Lower leg skin (tissue), 4 donors: ENCODE measurements at regions not wholly inside any gene's neighbourhood (a gene's known extent, or its start where the extent isn't known, plus 50 kb on each side); places are given as distances from the start of the nearest gene placed in this dataset.

ENCODE experiments used
- DNase-seq, 2 donors: peaks; one replicate each; pipeline ENCODE4 v3.0.0-alpha.2; 2019; ENCODE audit warnings: low spot score in 2 of 2
- H3K4me3 ChIP-seq: fragments of 200-600 bp; sonication (generic); 2 replicates; pipeline ENCODE4 v1.5.1; 2017; ENCODE audit warnings: mild to moderate bottlenecking, low read depth; ENCODE audit not compliant: poor library complexity, severe bottlenecking
- POLR2A ChIP-seq, 2 donors: fragments of 450-650 bp; IDR thresholded peaks; one replicate each; pipeline ENCODE4 v1.6.1; 2016 to 2017; ENCODE audit warnings: antibody characterized with exemption in 2 of 2, mild to moderate bottlenecking in 1 of 2, moderate library complexity in 1 of 2
- WGBS, 2 donors: methylation state at CpG; one replicate each; pipeline ENCODE4 v1.1.5; 2018; 5-methylcytosine and 5-hydroxymethylcytosine counted together
- intact Hi-C: fragments of 100-400 bp; cut with DNase I; formaldehyde crosslinking; loops from one replicate; pipeline ENCODE4 v1.15.0; 2023; ENCODE audit warnings: low total_unique reads
- TF ChIP-seq, protein P1 (sequence below), 3 donors: fragments of 450-650 bp; IDR thresholded peaks; one replicate each; pipeline ENCODE4 v1.5.1; 2016; ENCODE audit warnings: antibody characterized with exemption in 3 of 3, mild to moderate bottlenecking in 3 of 3, moderate library complexity in 2 of 3

DNA sequence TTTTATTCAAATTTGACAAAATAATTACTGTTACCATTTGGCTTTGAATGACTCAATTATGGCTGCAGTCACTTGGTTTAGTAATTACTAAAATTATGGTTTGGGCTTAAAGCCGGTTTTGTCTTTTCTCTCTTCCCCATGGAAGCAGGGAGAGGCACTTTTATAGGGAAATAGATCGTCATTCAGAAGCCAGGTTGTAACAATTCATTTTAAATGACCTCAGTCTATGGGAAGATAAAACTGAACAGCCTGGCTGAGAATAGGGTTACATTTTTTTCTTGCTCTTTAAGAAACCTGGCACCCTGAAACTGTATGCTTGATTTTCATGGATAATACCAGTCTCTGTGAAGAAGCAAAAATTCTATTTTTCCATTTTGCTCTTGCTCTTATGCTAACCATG lies 169.8 kb downstream of the SMC2 start:
- no peak overlapping the region for H3K4me3 ChIP-seq
- TF ChIP-seq POLR2A (IDR thresholded peaks at IDR 0.05), result no peak
- TF ChIP-seq, protein P1, sequence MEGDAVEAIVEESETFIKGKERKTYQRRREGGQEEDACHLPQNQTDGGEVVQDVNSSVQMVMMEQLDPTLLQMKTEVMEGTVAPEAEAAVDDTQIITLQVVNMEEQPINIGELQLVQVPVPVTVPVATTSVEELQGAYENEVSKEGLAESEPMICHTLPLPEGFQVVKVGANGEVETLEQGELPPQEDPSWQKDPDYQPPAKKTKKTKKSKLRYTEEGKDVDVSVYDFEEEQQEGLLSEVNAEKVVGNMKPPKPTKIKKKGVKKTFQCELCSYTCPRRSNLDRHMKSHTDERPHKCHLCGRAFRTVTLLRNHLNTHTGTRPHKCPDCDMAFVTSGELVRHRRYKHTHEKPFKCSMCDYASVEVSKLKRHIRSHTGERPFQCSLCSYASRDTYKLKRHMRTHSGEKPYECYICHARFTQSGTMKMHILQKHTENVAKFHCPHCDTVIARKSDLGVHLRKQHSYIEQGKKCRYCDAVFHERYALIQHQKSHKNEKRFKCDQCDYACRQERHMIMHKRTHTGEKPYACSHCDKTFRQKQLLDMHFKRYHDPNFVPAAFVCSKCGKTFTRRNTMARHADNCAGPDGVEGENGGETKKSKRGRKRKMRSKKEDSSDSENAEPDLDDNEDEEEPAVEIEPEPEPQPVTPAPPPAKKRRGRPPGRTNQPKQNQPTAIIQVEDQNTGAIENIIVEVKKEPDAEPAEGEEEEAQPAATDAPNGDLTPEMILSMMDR (IDR thresholded peaks at IDR 0.05), result no peak
- WGBS, 2 donors, result 68 to 74% methylated on average over 2 of the region's 2 CpGs
- no peak for DNase-seq
- intact Hi-C loops, result no loop called here

GRCh38 chr9:104264431-104264830 lies 170.3 kb downstream of the SMC2 start:
- no peak for TF ChIP-seq POLR2A (IDR thresholded peaks at IDR 0.05)
- TF ChIP-seq, protein P1 (IDR thresholded peaks at IDR 0.05), result no peak
- H3K4me3 ChIP-seq, result no peak overlapping the region
- DNase-seq, result no peak
- WGBS, 2 donors, result 0 to 34% methylated on average over 1 of the region's 1 CpG
- intact Hi-C loops, result no loop called here

- intact Hi-C loops, result no loop called here
- no peak for DNase-seq
- TF ChIP-seq, protein P1 (IDR thresholded peaks at IDR 0.05), result no peak
- no peak for TF ChIP-seq POLR2A (IDR thresholded peaks at IDR 0.05)
- no peak overlapping the region for H3K4me3 ChIP-seq
These were observed 175.3 kb downstream of the SMC2 start for GRCh38 chr9:104269374-104269773.

GRCh38 chr9:104269996-104270963 lies 176.2 kb downstream of the SMC2 start:
- intact Hi-C loops, result no loop called here
- no peak overlapping the region for H3K4me3 ChIP-seq
- WGBS, 2 donors, result 84 to 85% methylated on average over 4 of the region's 4 CpGs
- TF ChIP-seq, protein P1 (IDR thresholded peaks at IDR 0.05), result no peak
- TF ChIP-seq POLR2A (IDR thresholded peaks at IDR 0.05), result no peak
- no peak for DNase-seq

GRCh38 chr9:104276709-104277245 lies 182.7 kb downstream of the SMC2 start:
- intact Hi-C loops, result no loop called here

More at GRCh38 chr9:104276709-104277245, 182.7 kb downstream of the SMC2 start:
- no peak overlapping the region for H3K4me3 ChIP-seq
- WGBS, 2 donors, result 73 to 82% methylated on average over 3 of the region's 3 CpGs
- no peak for DNase-seq
- TF ChIP-seq POLR2A (IDR thresholded peaks at IDR 0.05), result no peak
- TF ChIP-seq, protein P1 (IDR thresholded peaks at IDR 0.05), result no peak
